ENCODE measurements at regions not wholly inside any gene's neighbourhood (a gene's known extent, or its start where the extent isn't known, plus 50 kb on each side); places are given as distances from the start of the nearest gene placed in this dataset.

GRCh38 chr5:97842687-97843086 is 659.6 kb upstream of the RIOK2 start:
- TF ChIP-seq, protein P1, sequence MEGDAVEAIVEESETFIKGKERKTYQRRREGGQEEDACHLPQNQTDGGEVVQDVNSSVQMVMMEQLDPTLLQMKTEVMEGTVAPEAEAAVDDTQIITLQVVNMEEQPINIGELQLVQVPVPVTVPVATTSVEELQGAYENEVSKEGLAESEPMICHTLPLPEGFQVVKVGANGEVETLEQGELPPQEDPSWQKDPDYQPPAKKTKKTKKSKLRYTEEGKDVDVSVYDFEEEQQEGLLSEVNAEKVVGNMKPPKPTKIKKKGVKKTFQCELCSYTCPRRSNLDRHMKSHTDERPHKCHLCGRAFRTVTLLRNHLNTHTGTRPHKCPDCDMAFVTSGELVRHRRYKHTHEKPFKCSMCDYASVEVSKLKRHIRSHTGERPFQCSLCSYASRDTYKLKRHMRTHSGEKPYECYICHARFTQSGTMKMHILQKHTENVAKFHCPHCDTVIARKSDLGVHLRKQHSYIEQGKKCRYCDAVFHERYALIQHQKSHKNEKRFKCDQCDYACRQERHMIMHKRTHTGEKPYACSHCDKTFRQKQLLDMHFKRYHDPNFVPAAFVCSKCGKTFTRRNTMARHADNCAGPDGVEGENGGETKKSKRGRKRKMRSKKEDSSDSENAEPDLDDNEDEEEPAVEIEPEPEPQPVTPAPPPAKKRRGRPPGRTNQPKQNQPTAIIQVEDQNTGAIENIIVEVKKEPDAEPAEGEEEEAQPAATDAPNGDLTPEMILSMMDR (IDR thresholded peaks at IDR 0.05), result no peak
- Histone ChIP-seq H3K9me3 (no peaks in the 10 kb centered on the region), H3K27ac (no peak overlapping the region), H3K36me3 (no peaks in the 10 kb centered on the region), H3K4me1 (no peaks in the 10 kb centered on the region), H3K4me3 (no peak overlapping the region), H3K27me3 (no peaks in the 10 kb centered on the region)
- DNase-seq (no peak), ATAC-seq (no peak)
- intact Hi-C loops (cut with DNase I), result no loop called here

- intact Hi-C loops (cut with DNase I), result no loop called here
- DNase-seq, result no peak
Measured at GRCh38 chr5:97844797-97845196, 661.8 kb upstream of the RIOK2 start.

DNA sequence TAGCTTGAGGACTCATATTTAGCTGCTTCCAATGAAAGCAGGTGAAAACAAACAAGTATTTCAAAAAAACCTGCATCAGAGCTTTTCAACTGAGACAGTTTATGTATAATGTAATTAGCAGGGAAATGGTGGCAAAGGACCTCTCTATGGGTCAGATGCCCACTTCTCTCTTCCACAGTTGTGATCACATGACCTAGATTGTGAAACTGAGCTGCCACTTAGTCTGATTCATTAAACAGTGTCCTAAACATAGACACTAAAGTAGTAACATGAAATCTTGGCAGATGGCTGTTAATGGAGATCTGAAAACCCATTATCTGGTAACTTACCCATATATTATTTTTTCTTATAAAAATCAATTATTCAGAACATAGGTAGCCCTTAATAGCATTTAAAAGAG is 663.6 kb upstream of the RIOK2 start:
- Histone ChIP-seq H3K27ac (no peak overlapping the region), H3K9me3 (no peaks in the 10 kb centered on the region), H3K36me3 (no peaks in the 10 kb centered on the region), H3K27me3 (no peaks in the 10 kb centered on the region), H3K4me3 (no peak overlapping the region), H3K4me1 (no peaks in the 10 kb centered on the region)
- no peak for ATAC-seq
- intact Hi-C loops (cut with DNase I), result no loop called here
- TF ChIP-seq, protein P1 (IDR thresholded peaks at IDR 0.05), result no peak
- DNase-seq, result no peak

More at GRCh38 chr5:97844797-97845196, 661.8 kb upstream of the RIOK2 start:
- Histone ChIP-seq H3K27me3 (no peaks in the 10 kb centered on the region), H3K9me3 (no peaks in the 10 kb centered on the region), H3K27ac (no peak overlapping the region), H3K4me1 (no peaks in the 10 kb centered on the region), H3K4me3 (no peak overlapping the region), H3K36me3 (no peaks in the 10 kb centered on the region)
- no peak for ATAC-seq
- TF ChIP-seq, protein P1 (IDR thresholded peaks at IDR 0.05), result no peak

DNA sequence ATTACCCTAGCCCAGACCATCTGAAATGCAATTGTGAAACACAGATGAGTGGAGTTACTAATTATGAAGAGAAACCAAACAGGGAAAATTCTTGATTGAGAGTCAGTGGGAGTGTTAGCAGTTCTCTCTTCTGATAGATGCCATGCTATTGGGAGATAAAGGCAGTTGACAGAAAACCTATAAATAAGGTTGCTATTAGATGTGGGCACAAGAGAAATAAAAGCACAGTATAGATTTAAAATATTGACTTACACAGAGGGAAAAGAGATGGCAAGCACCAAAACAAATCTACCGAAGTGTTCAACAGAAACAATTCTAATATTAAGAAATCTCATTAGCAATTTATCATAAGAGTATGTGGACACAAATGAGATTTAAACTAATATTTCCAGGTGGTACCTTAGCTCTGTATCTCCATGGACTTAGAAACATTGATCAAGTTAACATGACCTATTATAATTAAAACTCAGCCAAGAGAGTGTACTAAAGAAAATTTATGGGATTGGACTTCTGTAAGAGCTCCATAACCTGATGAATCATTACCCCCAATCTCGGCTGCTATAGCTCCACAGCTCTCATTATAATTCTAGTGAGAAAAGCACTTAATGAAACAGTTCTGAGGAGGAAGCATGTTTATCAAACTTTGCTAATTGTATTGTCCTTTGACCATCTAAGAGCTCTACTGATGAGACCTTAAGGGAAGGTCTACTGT is 665.0 kb upstream of the RIOK2 start:
- H3K9me3 ChIP-seq, result no peaks in the 10 kb centered on the region
- H3K27ac ChIP-seq, result no peak overlapping the region
- TF ChIP-seq, protein P1 (IDR thresholded peaks at IDR 0.05), result no peak
- no peak for DNase-seq
- ATAC-seq, result no peak
- intact Hi-C loops (cut with DNase I), result no loop called here
- H3K4me3 ChIP-seq, result no peak overlapping the region
- no peaks in the 10 kb centered on the region for H3K27me3 ChIP-seq
- no peaks in the 10 kb centered on the region for H3K36me3 ChIP-seq
- H3K4me1 ChIP-seq, result no peaks in the 10 kb centered on the region

- TF ChIP-seq, protein P1 (IDR thresholded peaks at IDR 0.05), result no peak
- ATAC-seq (no peak), DNase-seq (no peak)
- Histone ChIP-seq H3K4me3 (no peak overlapping the region), H3K9me3 (no peaks in the 10 kb centered on the region), H3K36me3 (no peaks in the 10 kb centered on the region), H3K27ac (no peak overlapping the region), H3K27me3 (no peaks in the 10 kb centered on the region), H3K4me1 (no peaks in the 10 kb centered on the region)
- intact Hi-C loops (cut with DNase I), result no loop called here
Measured at GRCh38 chr5:97851036-97851435, 668.0 kb upstream of the RIOK2 start.

Measured in upper lobe of right lung (tissue), 1 donor.